ENCODE measurements at regions not wholly inside any gene's neighbourhood (a gene's known extent, or its start where the extent isn't known, plus 50 kb on each side); places are given as distances from the start of the nearest gene placed in this dataset.
A peak's percentile ranks its signal among the peaks of the same experiment; 100 is the strongest.

- H3K4me3 ChIP-seq (ENCODE audit: low read depth, low read length) = no peak overlapping the region
- no peak for DNase-seq (ENCODE audit: low read depth)
Measured at GRCh38 chr13:104253063-104253680, 1187.0 kb upstream of the SLC10A2 start.

DNA sequence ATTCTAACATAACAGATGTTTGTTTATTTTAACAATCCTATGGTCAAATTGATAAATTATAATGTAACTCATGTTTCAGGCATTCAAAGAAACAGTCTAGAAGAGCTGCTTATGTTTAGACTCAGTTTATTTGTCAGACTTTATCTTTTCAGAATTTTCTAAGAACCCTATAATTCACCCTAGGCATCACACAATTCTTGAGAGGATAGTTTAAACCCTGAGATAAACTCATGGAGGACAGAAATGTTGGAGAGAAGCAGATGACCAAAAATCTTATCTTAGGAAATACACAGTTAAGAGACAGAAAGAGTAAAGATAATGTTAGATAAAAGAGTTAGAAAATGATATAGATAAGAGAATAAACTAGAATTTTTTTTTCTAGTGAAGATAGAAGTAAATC, 1185.7 kb upstream of the SLC10A2 start:
- H3K4me3 ChIP-seq (ENCODE audit: low read depth, low read length) = no peak overlapping the region
- no peak for DNase-seq (ENCODE audit: low read depth)
- TF ChIP-seq CTCF (IDR thresholded peaks at IDR 0.05; ENCODE audit: low read depth, low read length) (no peak), POLR2A (IDR thresholded peaks at IDR 0.05; ENCODE audit: extremely low read depth, insufficient read length) (no peak), MYC (IDR thresholded peaks at IDR 0.05; ENCODE audit: low read depth, low read length) (no peak), MAX (IDR thresholded peaks at IDR 0.05; ENCODE audit: low read depth, low read length) (no peak)

More at GRCh38 chr13:104253063-104253680, 1187.0 kb upstream of the SLC10A2 start:
- TF ChIP-seq MYC (IDR thresholded peaks at IDR 0.05; ENCODE audit: low read depth, low read length) (no peak), CTCF (IDR thresholded peaks at IDR 0.05; ENCODE audit: low read depth, low read length) (no peak), POLR2A (IDR thresholded peaks at IDR 0.05; ENCODE audit: extremely low read depth, insufficient read length) (no peak), MAX (IDR thresholded peaks at IDR 0.05; ENCODE audit: low read depth, low read length) (no peak)

DNA sequence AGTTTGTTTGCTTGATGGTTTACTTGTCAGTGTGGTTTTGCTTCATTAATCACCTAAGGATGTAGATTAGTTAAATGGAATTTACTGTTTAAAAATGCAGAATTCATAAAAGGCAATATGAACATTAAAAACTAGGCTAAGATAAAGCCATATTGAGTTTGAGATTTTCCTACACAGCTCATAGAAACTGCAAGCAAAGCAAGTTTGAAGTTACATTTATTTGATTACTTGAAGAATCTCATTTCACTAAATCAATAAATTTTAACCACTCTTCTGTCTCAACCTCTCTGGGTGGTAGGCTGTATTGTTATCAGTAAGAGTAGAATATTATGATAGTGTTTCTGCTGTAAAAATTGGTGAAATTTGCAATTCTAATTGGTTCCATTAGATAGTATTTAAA, 1180.7 kb upstream of the SLC10A2 start:
- no peak overlapping the region for H3K4me3 ChIP-seq (ENCODE audit: low read depth, low read length)
- no peak for DNase-seq (ENCODE audit: low read depth)
- TF ChIP-seq CTCF (IDR thresholded peaks at IDR 0.05; ENCODE audit: low read depth, low read length) = no peak
- TF ChIP-seq POLR2A (IDR thresholded peaks at IDR 0.05; ENCODE audit: extremely low read depth, insufficient read length) = no peak
- no peak for TF ChIP-seq MYC (IDR thresholded peaks at IDR 0.05; ENCODE audit: low read depth, low read length)
- TF ChIP-seq MAX (IDR thresholded peaks at IDR 0.05; ENCODE audit: low read depth, low read length) = no peak

DNA sequence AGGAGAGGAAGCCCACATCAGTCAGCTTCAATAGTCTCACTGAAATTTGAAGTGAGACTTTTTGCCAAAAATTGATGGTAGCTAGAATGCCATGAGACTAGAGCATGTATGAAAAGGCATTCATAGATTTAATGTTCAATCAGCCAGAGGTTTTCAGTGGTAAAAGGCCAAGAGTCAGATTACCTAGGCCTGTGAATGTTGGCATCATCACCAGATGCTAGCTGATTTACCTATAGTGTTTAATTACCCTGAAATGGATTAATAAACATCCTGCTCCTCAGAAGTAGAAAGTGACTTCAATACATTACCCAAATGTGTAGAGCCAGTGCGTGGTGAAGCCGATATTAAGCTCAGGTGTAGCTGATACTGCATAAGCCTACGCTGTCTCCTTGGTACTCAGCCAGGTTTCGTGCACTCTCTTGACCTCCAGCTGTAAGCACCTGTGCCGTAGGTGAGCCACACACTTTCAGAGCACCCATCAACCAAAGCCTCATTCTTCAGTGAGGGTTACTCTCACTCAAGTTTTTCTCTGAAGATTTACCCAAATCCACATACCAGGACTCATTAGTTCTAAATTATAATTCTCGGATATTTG, 1140.3 kb upstream of the SLC10A2 start:
- DNase-seq (ENCODE audit: low read depth) = no peak
- TF ChIP-seq CTCF (IDR thresholded peaks at IDR 0.05; ENCODE audit: low read depth, low read length) (no peak), MYC (IDR thresholded peaks at IDR 0.05; ENCODE audit: low read depth, low read length) (no peak), POLR2A (IDR thresholded peaks at IDR 0.05; ENCODE audit: extremely low read depth, insufficient read length) (no peak)
- H3K4me3 ChIP-seq (ENCODE audit: low read depth, low read length) = no peak overlapping the region

DNA sequence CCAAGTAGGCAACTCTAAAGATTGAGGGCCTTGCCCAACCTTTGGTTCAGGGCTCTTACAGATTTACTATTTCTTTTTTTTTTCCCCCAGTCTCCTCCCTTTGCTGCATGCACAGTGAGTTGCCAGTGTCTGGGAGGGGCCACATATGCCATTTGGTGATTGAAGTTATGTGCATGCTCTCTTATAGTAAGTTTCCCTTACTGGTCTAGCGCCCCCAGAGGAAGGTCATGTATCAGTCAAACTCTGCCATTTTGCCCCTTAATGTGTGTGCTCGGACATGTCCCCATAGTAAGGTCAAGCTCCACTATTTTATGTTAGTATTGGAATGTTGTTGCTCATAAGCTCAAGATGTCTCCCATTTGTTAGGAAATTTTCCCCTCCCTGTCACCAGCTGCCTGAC, 1138.0 kb upstream of the SLC10A2 start:
- TF ChIP-seq MAX (IDR thresholded peaks at IDR 0.05; ENCODE audit: low read depth, low read length) (no peak), CTCF (IDR thresholded peaks at IDR 0.05; ENCODE audit: low read depth, low read length) (peak; percentile 60)

More for the DNA sequence above, 1138.0 kb upstream of the SLC10A2 start:
- peak; percentile 24 for DNase-seq (ENCODE audit: low read depth)
- H3K4me3 ChIP-seq (ENCODE audit: low read depth, low read length) = no peak overlapping the region

All from NB4 (cell line).